Adipocyte (in vitro differentiated cells): ENCODE measurements at regions not wholly inside any gene's neighbourhood (a gene's known extent, or its start where the extent isn't known, plus 50 kb on each side); places are given as distances from the start of the nearest gene placed in this dataset.

Experiments
- DNase-seq: peaks from one replicate; pipeline ENCODE4 v3.0.0-alpha.2; 2015; ENCODE audit warnings: low read depth
- H3K27me3 ChIP-seq: replicated peaks from 2 replicates; pipeline ENCODE4 v1.7.0; 2013; ENCODE audit warnings: mild to moderate bottlenecking, low read length, moderate library complexity; ENCODE audit not compliant: control insufficient read depth, insufficient read depth
- H3K36me3 ChIP-seq: 2 replicates; pipeline ENCODE4 v1.7.0; 2013; ENCODE audit warnings: low read length, mild to moderate bottlenecking, moderate library complexity; ENCODE audit not compliant: control insufficient read depth, insufficient read depth, severe bottlenecking
- H3K4me1 ChIP-seq: 2 replicates; pipeline ENCODE4 v1.7.0; 2013; ENCODE audit warnings: mild to moderate bottlenecking, low read length, moderate library complexity; ENCODE audit not compliant: control insufficient read depth, insufficient read depth
- H3K4me3 ChIP-seq: 2 replicates; pipeline ENCODE4 v1.7.0; 2013; ENCODE audit warnings: mild to moderate bottlenecking, low read length, moderate library complexity
- H3K9ac ChIP-seq: 2 replicates; pipeline ENCODE4 v1.7.0; 2013; ENCODE audit warnings: mild to moderate bottlenecking, low read length, moderate library complexity
- H3K9me3 ChIP-seq: 2 replicates; pipeline ENCODE4 v1.7.0; 2013; ENCODE audit warnings: mild to moderate bottlenecking, low read length, moderate library complexity; ENCODE audit not compliant: control insufficient read depth

DNA sequence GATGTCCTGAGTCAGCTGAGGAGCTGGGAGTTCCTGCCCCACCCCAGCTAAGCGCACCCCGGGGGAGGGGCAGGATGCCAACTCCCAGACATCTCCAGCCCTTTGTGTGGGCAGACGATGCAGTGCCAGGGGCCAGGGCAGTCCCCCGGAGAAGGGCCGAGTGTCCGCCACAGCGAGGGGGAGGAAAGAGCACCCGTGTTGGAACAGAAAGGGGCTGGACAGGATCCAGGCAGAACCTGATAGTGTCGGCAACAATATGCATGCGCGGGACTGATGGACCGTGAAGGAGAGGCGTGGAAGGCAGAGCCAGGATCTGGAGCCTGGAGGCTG lies 1434.7 kb downstream of the BRD1 start:
- Histone ChIP-seq H3K27me3 (peaks cover 4% of the 10 kb centered on the region), H3K4me1 (no peaks in the 10 kb centered on the region), H3K4me3 (no peak overlapping the region), H3K9me3 (no peaks in the 10 kb centered on the region), H3K9ac (no peak overlapping the region), H3K36me3 (no peaks in the 10 kb centered on the region)
- DNase-seq: no peak

DNA sequence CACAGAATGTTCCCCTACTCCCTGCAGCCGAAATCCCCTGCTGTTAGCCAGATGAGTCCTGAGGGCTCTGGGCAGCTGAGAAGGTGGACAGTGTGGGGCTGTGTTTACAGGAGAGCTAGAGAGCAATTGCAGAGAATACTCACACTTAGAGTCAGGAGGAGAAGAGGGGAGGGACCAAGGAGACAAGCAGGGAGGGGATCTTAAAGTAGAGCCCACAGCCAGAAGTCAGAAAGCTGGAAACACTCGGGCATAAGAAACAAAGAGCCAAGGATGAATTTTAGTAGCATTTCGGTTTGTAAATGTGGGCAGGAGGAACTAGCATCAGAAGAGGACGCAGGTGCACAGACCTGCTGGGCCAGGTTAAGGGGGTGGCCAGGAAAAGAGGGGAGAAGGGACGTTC lies 1435.9 kb downstream of the BRD1 start:
- no peaks in the 10 kb centered on the region for H3K36me3 ChIP-seq
- DNase-seq: no peak
- no peak overlapping the region for H3K9ac ChIP-seq
- H3K4me3 ChIP-seq: no peak overlapping the region
- H3K27me3 ChIP-seq: peaks cover 4% of the 10 kb centered on the region
- no peaks in the 10 kb centered on the region for H3K9me3 ChIP-seq
- no peaks in the 10 kb centered on the region for H3K4me1 ChIP-seq

DNA sequence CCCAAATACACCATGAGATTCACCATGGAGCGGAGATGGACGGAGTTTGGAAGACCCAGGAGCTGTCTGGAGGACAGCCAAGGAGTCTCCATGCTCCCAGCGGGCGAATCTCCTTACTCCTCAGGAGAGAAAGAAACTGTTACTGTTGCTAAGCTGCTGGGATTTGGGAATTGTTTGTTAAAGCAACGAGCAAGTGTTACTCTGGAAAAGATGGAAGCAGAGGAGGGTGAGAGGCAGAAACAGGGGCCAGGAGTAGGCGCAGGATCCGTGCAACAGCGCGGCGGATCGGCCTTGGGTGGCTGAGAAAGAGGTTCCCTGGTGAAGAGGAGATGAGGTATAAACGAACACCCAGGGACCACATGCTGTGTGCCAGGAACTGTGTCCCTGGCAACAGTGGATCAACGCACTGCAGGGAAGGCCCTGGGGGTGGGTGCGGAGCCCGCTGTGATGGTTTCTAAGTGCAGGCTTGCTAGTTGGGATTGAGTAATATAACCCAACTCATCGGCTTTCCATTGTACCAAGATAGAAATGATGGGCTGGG lies 1436.4 kb downstream of the BRD1 start:
- H3K4me3 ChIP-seq: no peak overlapping the region
- no peak overlapping the region for H3K9ac ChIP-seq
- DNase-seq: no peak
- no peaks in the 10 kb centered on the region for H3K36me3 ChIP-seq
- peaks cover 4% of the 10 kb centered on the region for H3K9me3 ChIP-seq
- H3K4me1 ChIP-seq: no peaks in the 10 kb centered on the region
- peaks cover 4% of the 10 kb centered on the region for H3K27me3 ChIP-seq

GRCh38 chr22:48389916-48390315 lies 1437.8 kb downstream of the BRD1 start:
- Histone ChIP-seq H3K4me3 (no peak overlapping the region), H3K9ac (no peak overlapping the region)
- no peak for DNase-seq

GRCh38 chr22:48382197-48382596 lies 1445.5 kb downstream of the BRD1 start:
- no peak for DNase-seq
- no peaks in the 10 kb centered on the region for H3K36me3 ChIP-seq
- H3K27me3 ChIP-seq: no peaks in the 10 kb centered on the region
- peaks cover 21% of the 10 kb centered on the region for H3K9me3 ChIP-seq
- H3K4me1 ChIP-seq: no peaks in the 10 kb centered on the region
- no peak overlapping the region for H3K4me3 ChIP-seq
- H3K9ac ChIP-seq: no peak overlapping the region

More at GRCh38 chr22:48389916-48390315, 1437.8 kb downstream of the BRD1 start:
- no peaks in the 10 kb centered on the region for H3K36me3 ChIP-seq
- no peaks in the 10 kb centered on the region for H3K4me1 ChIP-seq
- peaks cover 14% of the 10 kb centered on the region for H3K9me3 ChIP-seq
- H3K27me3 ChIP-seq: peaks cover 4% of the 10 kb centered on the region

DNA sequence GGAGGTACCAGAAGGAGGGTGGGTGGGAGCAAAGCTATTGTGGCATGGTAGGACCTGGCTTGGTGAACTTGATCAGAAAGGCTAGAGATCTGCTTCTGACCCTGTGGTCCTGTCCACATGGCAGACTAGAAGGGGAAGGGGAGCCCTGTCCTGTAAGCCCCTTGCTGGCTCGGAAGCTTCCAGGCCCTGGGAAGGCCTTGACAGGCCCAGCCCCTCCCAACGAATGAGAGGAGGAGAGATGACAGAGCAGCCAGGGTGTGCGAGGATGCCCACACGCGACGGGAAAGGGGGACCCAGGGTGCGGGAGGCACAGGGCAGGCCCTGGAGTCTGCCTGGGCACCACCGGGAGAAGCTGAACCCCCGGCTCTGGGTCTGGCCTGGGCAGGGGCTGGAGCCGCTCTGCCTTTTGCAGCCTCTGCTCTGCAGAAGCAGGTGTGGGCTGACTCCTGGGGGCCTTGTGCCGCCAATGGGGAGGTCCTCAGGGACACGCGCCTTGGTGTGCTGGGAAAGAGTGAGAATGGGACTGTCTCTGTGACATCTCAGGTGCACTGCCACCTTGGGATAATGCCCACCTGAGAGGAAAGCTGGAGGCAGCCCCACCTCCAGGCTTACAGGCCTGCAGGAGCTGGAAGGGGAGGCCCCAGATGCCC lies 1447.5 kb downstream of the BRD1 start:
- no peaks in the 10 kb centered on the region for H3K36me3 ChIP-seq
- H3K4me1 ChIP-seq: no peaks in the 10 kb centered on the region
- H3K9ac ChIP-seq: no peak overlapping the region
- no peak for DNase-seq
- no peaks in the 10 kb centered on the region for H3K27me3 ChIP-seq
- H3K9me3 ChIP-seq: peaks cover 9% of the 10 kb centered on the region
- H3K4me3 ChIP-seq: no peak overlapping the region

- H3K9me3 ChIP-seq: peaks cover 3% of the 10 kb centered on the region
- DNase-seq: no peak
- H3K36me3 ChIP-seq: no peaks in the 10 kb centered on the region
- H3K9ac ChIP-seq: no peak overlapping the region
- H3K4me1 ChIP-seq: no peaks in the 10 kb centered on the region
- no peaks in the 10 kb centered on the region for H3K27me3 ChIP-seq
- no peak overlapping the region for H3K4me3 ChIP-seq
Observed at GRCh38 chr22:48379371-48379770, 1448.3 kb downstream of the BRD1 start.

DNA sequence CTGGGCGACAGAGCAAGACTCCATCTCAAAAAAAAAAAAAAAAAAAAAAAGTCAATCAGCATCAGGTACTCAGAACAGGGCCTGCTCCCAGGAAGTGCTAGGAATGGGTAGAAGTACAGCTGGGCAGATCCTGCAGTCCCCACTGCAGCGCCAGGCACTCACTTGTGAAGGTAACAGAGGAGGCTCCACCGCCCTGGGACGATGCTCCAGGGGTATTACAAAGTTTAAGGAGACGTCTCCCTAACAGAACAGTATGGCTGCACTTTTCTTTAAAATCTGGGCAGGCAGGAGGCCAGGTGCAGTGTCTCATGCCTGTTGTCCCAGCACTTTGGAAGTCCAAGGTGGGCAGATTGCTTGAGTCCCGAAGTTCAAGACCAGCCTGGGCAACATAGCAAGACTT lies 1449.0 kb downstream of the BRD1 start:
- no peaks in the 10 kb centered on the region for H3K27me3 ChIP-seq
- H3K4me1 ChIP-seq: no peaks in the 10 kb centered on the region
- no peak overlapping the region for H3K4me3 ChIP-seq
- no peak overlapping the region for H3K9ac ChIP-seq
- DNase-seq: no peak
- no peaks in the 10 kb centered on the region for H3K36me3 ChIP-seq
- H3K9me3 ChIP-seq: no peaks in the 10 kb centered on the region

GRCh38 chr22:48376936-48377712 lies 1450.5 kb downstream of the BRD1 start:
- Histone ChIP-seq H3K36me3 (no peaks in the 10 kb centered on the region), H3K9ac (no peak overlapping the region), H3K4me3 (no peak overlapping the region), H3K9me3 (no peaks in the 10 kb centered on the region), H3K27me3 (no peaks in the 10 kb centered on the region), H3K4me1 (no peaks in the 10 kb centered on the region)
- DNase-seq: no peak

- Histone ChIP-seq H3K4me1 (no peaks in the 10 kb centered on the region), H3K4me3 (no peak overlapping the region), H3K36me3 (no peaks in the 10 kb centered on the region), H3K9me3 (no peaks in the 10 kb centered on the region), H3K9ac (no peak overlapping the region), H3K27me3 (peaks cover under 1% of the 10 kb centered on the region)
- DNase-seq: no peak
Observed at GRCh38 chr22:48376428-48376827, 1451.2 kb downstream of the BRD1 start.

- H3K4me3 ChIP-seq: no peak overlapping the region
- no peak for DNase-seq
- H3K36me3 ChIP-seq: no peaks in the 10 kb centered on the region
Observed at GRCh38 chr22:48373626-48374173, 1454.0 kb downstream of the BRD1 start.

More at GRCh38 chr22:48373626-48374173, 1454.0 kb downstream of the BRD1 start:
- peaks cover 6% of the 10 kb centered on the region for H3K27me3 ChIP-seq
- no peak overlapping the region for H3K9ac ChIP-seq
- no peaks in the 10 kb centered on the region for H3K9me3 ChIP-seq
- H3K4me1 ChIP-seq: no peaks in the 10 kb centered on the region
